ENCODE measurements at regions not wholly inside any gene's neighbourhood (a gene's known extent, or its start where the extent isn't known, plus 50 kb on each side); places are given as distances from the start of the nearest gene placed in this dataset.

DNA sequence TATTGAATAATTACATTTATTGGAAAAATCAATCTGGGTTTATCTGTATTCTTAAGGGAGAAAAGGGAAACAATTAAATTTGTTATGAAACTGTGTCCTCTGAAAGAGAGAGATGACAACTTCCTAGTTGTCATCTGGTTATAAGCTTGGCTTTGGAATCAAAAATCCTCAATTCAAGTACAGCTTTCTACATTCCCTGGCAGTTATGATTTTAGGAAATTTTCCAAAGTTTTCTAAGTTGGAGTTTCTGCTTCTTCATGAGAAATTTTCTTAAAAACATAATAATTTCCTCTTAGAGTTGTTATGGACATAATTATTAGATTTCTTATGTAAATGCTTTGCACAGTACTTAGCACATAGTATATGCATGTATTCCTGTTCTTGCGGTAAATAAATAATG, 625.6 kb upstream of the SLC39A10 start:
- Histone ChIP-seq H3K4me3 (no peak overlapping the region), H3K27ac (no peak overlapping the region)
- TF ChIP-seq CTCF (IDR thresholded peaks at IDR 0.05), result no peak
- DNase-seq (ENCODE audit: low spot score), result no peak

- no peak for DNase-seq (ENCODE audit: low spot score)
- TF ChIP-seq CTCF (IDR thresholded peaks at IDR 0.05), result no peak
- Histone ChIP-seq H3K4me3 (no peak overlapping the region), H3K27ac (no peak overlapping the region)
Observed at GRCh38 chr2:195029804-195030654, 627.0 kb upstream of the SLC39A10 start.

DNA sequence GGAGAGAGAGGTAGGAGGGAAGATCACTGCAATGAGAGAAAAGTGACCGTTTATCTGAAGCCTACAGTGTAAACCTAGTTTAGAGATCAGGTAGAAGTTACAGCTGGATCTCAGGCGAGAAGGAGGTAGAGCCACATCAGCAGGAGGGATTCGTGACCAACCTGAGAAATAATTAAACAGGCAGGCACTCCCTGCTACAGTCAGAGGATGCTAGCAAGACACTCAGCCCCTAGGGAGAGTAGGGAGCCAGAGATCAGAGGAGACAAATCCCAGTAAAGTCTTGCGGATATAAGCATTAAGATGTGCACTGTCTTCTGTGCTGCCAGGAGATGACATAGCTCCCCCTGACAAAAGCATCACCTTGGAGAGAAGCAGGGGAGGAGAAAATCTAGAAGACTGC, 629.1 kb upstream of the SLC39A10 start:
- TF ChIP-seq CTCF (IDR thresholded peaks at IDR 0.05), result no peak
- Histone ChIP-seq H3K27ac (no peak overlapping the region), H3K4me3 (no peak overlapping the region)
- no peak for DNase-seq (ENCODE audit: low spot score)

GRCh38 chr2:195026261-195026660, 630.8 kb upstream of the SLC39A10 start:
- no peak for TF ChIP-seq CTCF (IDR thresholded peaks at IDR 0.05)
- H3K27ac ChIP-seq, result no peak overlapping the region
- DNase-seq (ENCODE audit: low spot score), result no peak
- H3K4me3 ChIP-seq, result no peak overlapping the region

DNA sequence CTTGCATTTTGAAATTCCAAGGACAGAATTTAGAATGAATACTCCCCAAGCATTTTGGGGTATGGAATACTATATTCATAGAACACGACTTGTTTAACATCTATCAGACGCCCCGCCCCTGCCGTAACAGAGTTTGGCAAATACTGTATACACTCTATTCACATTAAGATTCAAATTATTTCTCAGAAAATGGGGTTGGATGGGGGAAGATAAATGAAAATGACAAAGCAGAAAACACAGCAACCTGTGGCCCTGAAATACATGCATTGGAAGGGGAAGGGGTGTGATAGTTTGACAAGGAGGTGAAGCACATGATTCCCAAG, 634.6 kb upstream of the SLC39A10 start:
- Histone ChIP-seq H3K27ac (no peak overlapping the region), H3K4me3 (no peak overlapping the region)
- DNase-seq (ENCODE audit: low spot score), result no peak
- no peak for TF ChIP-seq CTCF (IDR thresholded peaks at IDR 0.05)

GRCh38 chr2:195021711-195022507, 635.1 kb upstream of the SLC39A10 start:
- no peak for DNase-seq (ENCODE audit: low spot score)
- no peak for TF ChIP-seq CTCF (IDR thresholded peaks at IDR 0.05)
- Histone ChIP-seq H3K27ac (no peak overlapping the region), H3K4me3 (no peak overlapping the region)

GRCh38 chr2:195018462-195018861, 638.6 kb upstream of the SLC39A10 start:
- DNase-seq (ENCODE audit: low spot score), result no peak
- TF ChIP-seq CTCF (IDR thresholded peaks at IDR 0.05), result no peak
- Histone ChIP-seq H3K27ac (no peak overlapping the region), H3K4me3 (no peak overlapping the region)
